Parathyroid adenoma (tissue), 2 donors: ENCODE measurements at regions not wholly inside any gene's neighbourhood (a gene's known extent, or its start where the extent isn't known, plus 50 kb on each side); places are given as distances from the start of the nearest gene placed in this dataset.

Experiments
- H2AFZ ChIP-seq: fragments of 300-600 bp; sonication (generic); one replicate; pipeline ENCODE4 v1.7.0; 2017; ENCODE audit warnings: antibody characterized with exemption, mild to moderate bottlenecking
- H3K27ac ChIP-seq: fragments of 300-600 bp; sonication (generic); one replicate; pipeline ENCODE4 v1.7.0; 2017
- H3K27me3 ChIP-seq: fragments of 300-600 bp; sonication (generic); one replicate; pipeline ENCODE4 v1.7.0; 2017; ENCODE audit warnings: low read length; ENCODE audit not compliant: control insufficient read depth, insufficient read depth
- H3K36me3 ChIP-seq: fragments of 300-600 bp; sonication (generic); one replicate; pipeline ENCODE4 v1.7.0; 2017; ENCODE audit warnings: low read length; ENCODE audit not compliant: control insufficient read depth, insufficient read depth
- H3K4me1 ChIP-seq: fragments of 300-600 bp; sonication (generic); one replicate; pipeline ENCODE4 v1.7.0; 2017; ENCODE audit warnings: control low read depth
- H3K4me2 ChIP-seq: fragments of 300-600 bp; sonication (generic); one replicate; pipeline ENCODE4 v1.7.0; 2017; ENCODE audit warnings: low read length
- H3K4me3 ChIP-seq: fragments of 300-600 bp; sonication (generic); one replicate; pipeline ENCODE4 v1.7.0; 2017; ENCODE audit warnings: low read depth, low read length
- H3K79me2 ChIP-seq: fragments of 300-600 bp; sonication (generic); one replicate; pipeline ENCODE4 v1.7.0; 2017; ENCODE audit warnings: control low read depth
- H3K9ac ChIP-seq: fragments of 300-600 bp; sonication (generic); one replicate; pipeline ENCODE4 v1.7.0; 2017; ENCODE audit warnings: mild to moderate bottlenecking
- H3K9me3 ChIP-seq: fragments of 300-600 bp; sonication (generic); one replicate; pipeline ENCODE4 v1.7.0; 2017; ENCODE audit warnings: low read length; ENCODE audit not compliant: control insufficient read depth
- CTCF ChIP-seq: fragments of 300-600 bp; sonication (generic); IDR thresholded peaks from one replicate; pipeline ENCODE4 v1.7.0; 2017; ENCODE audit warnings: antibody characterized with exemption, mild to moderate bottlenecking
- donor health status: primary hyperparathyroidism.

GRCh38 chr16:86211265-86211664 is 299.1 kb upstream of the FOXF1 start:
- Histone ChIP-seq H3K4me1 (no peaks in the 10 kb centered on the region), H3K36me3 (no peaks in the 10 kb centered on the region), H3K79me2 (no peaks in the 10 kb centered on the region), H3K9me3 (no peaks in the 10 kb centered on the region), H3K9ac (no peak overlapping the region), H3K27me3 (no peaks in the 10 kb centered on the region), H3K4me3 (no peak overlapping the region), H3K27ac (no peak overlapping the region), H2AFZ (no peak overlapping the region), H3K4me2 (no peak overlapping the region)
- TF ChIP-seq CTCF: no peak

GRCh38 chr16:86211800-86212199 is 298.5 kb upstream of the FOXF1 start:
- Histone ChIP-seq H3K79me2 (no peaks in the 10 kb centered on the region), H3K27me3 (no peaks in the 10 kb centered on the region), H3K27ac (no peak overlapping the region)

GRCh38 chr16:86212706-86213436 is 297.5 kb upstream of the FOXF1 start:
- Histone ChIP-seq H3K9ac (no peak overlapping the region), H3K79me2 (no peaks in the 10 kb centered on the region), H2AFZ (no peak overlapping the region), H3K36me3 (no peaks in the 10 kb centered on the region), H3K4me1 (no peaks in the 10 kb centered on the region), H3K27me3 (no peaks in the 10 kb centered on the region), H3K27ac (no peak overlapping the region), H3K4me2 (no peak overlapping the region), H3K4me3 (no peak overlapping the region), H3K9me3 (no peaks in the 10 kb centered on the region)
- no peak for TF ChIP-seq CTCF

More at GRCh38 chr16:86211800-86212199, 298.5 kb upstream of the FOXF1 start:
- no peaks in the 10 kb centered on the region for H3K36me3 ChIP-seq
- H3K4me3 ChIP-seq: no peak overlapping the region
- TF ChIP-seq CTCF: no peak
- H3K9me3 ChIP-seq: no peaks in the 10 kb centered on the region
- H3K4me1 ChIP-seq: no peaks in the 10 kb centered on the region
- H3K4me2 ChIP-seq: no peak overlapping the region
- H2AFZ ChIP-seq: no peak overlapping the region
- H3K9ac ChIP-seq: no peak overlapping the region

GRCh38 chr16:86213437-86214205 is 296.7 kb upstream of the FOXF1 start:
- TF ChIP-seq CTCF: no peak
- Histone ChIP-seq H3K4me2 (no peak overlapping the region), H2AFZ (no peak overlapping the region), H3K27me3 (no peaks in the 10 kb centered on the region), H3K9me3 (no peaks in the 10 kb centered on the region), H3K79me2 (no peaks in the 10 kb centered on the region), H3K9ac (no peak overlapping the region), H3K4me3 (no peak overlapping the region), H3K36me3 (no peaks in the 10 kb centered on the region), H3K27ac (no peak overlapping the region), H3K4me1 (no peaks in the 10 kb centered on the region)
